Naive thymus-derived CD4-positive, alpha-beta T cell (primary cell): ENCODE measurements at regions not wholly inside any gene's neighbourhood (a gene's known extent, or its start where the extent isn't known, plus 50 kb on each side); places are given as distances from the start of the nearest gene placed in this dataset.

Source experiments
- ATAC-seq: fragments of 150-1000 bp; cut with Tn5 transposase; 2 replicates; pipeline ENCODE4 v1.10.0; 2021; ENCODE audit warnings: mild to moderate bottlenecking, moderate library complexity
- CTCF ChIA-PET: fragments of 350-600 bp; sonication (Branson Sonifier 250); formaldehyde crosslinking; loops from one replicate; lab custom pipeline; 2021; ENCODE audit warnings: antibody characterized with exemption; lab: Charles Lee
- POLR2A ChIA-PET: fragments of 350-600 bp; sonication (Branson Sonifier 250); formaldehyde crosslinking; loops from one replicate; lab custom pipeline; 2021; ENCODE audit warnings: antibody characterized with exemption, inconsistent platforms; lab: Charles Lee
- DNase-seq, 9 donors: peaks; one replicate each; pipeline versions ENCODE4 v3.0.0 to v3.0.0-alpha.2; 2020 to 2022; ENCODE audit warnings: mixed read lengths in 1 of 9
- H3K27ac ChIP-seq: one replicate; pipeline ENCODE4 v1.7.0; 2013; ENCODE audit warnings: mild to moderate bottlenecking, low read depth, low read length, moderate library complexity
- H3K27me3 ChIP-seq, 2 donors: one replicate each; pipeline ENCODE4 v1.7.0; 2013; ENCODE audit warnings: low read length in 2 of 2, mild to moderate bottlenecking in 2 of 2, moderate library complexity in 2 of 2; ENCODE audit not compliant: control insufficient read depth in 2 of 2, insufficient read depth in 2 of 2
- H3K36me3 ChIP-seq, 3 experiments: 1 replicate in 2 of 3; 2 replicates in 1 of 3; pipeline ENCODE4 v1.7.0; 2013; ENCODE audit warnings: low read length in 3 of 3, mild to moderate bottlenecking in 3 of 3, moderate library complexity in 1 of 3; ENCODE audit not compliant: insufficient read depth in 3 of 3, control insufficient read depth in 2 of 3
- H3K4me1 ChIP-seq, 2 donors: one replicate each; pipeline ENCODE4 v1.7.0; 2013; ENCODE audit warnings: low read length in 2 of 2, mild to moderate bottlenecking in 2 of 2, moderate library complexity in 1 of 2; ENCODE audit not compliant: control insufficient read depth in 2 of 2, insufficient read depth in 2 of 2
- H3K4me3 ChIP-seq: 2 replicates; pipeline ENCODE4 v1.7.0; 2013; ENCODE audit warnings: mild to moderate bottlenecking, low read length
- H3K9me3 ChIP-seq, 3 experiments: 1 replicate in 2 of 3; 2 replicates in 1 of 3; pipeline ENCODE4 v1.7.0; 2013; ENCODE audit warnings: low read length in 3 of 3; ENCODE audit not compliant: control insufficient read depth in 2 of 3
- H3K27ac Mint-ChIP-seq, 9 donors: one replicate each; pipeline ENCODE4 v1.8.0; 2020 to 2022; ENCODE audit warnings: mixed read lengths in 9 of 9, mild to moderate bottlenecking in 8 of 9, moderate library complexity in 5 of 9, inconsistent platforms in 2 of 9
- H3K27me3 Mint-ChIP-seq, 5 donors: one replicate each; pipeline ENCODE4 v1.8.0; 2021 to 2022; ENCODE audit warnings: mixed read lengths in 5 of 5, mild to moderate bottlenecking in 1 of 5
- H3K36me3 Mint-ChIP-seq, 5 donors: one replicate each; pipeline ENCODE4 v1.8.0; 2020 to 2022; ENCODE audit warnings: mixed read lengths in 5 of 5, mild to moderate bottlenecking in 3 of 5, inconsistent platforms in 1 of 5
- H3K4me1 Mint-ChIP-seq, 7 donors: one replicate each; pipeline ENCODE4 v1.8.0; 2020 to 2022; ENCODE audit warnings: mixed read lengths in 7 of 7, mild to moderate bottlenecking in 3 of 7, inconsistent platforms in 1 of 7
- H3K4me3 Mint-ChIP-seq, 10 donors: one replicate each; pipeline ENCODE4 v1.8.0; 2020 to 2022; ENCODE audit warnings: mild to moderate bottlenecking in 10 of 10, mixed read lengths in 10 of 10, moderate library complexity in 6 of 10, inconsistent platforms in 2 of 10
- H3K9me3 Mint-ChIP-seq, 11 donors: one replicate each; pipeline ENCODE4 v1.8.0; 2020 to 2022; ENCODE audit warnings: mixed read lengths in 11 of 11, mild to moderate bottlenecking in 4 of 11, inconsistent platforms in 1 of 11, moderate library complexity in 1 of 11
- intact Hi-C, 2 donors: fragments of 100-400 bp; cut with micrococcal nuclease; formaldehyde crosslinking; loops; one replicate each; pipeline ENCODE4 v1.15.1; 2023

DNA sequence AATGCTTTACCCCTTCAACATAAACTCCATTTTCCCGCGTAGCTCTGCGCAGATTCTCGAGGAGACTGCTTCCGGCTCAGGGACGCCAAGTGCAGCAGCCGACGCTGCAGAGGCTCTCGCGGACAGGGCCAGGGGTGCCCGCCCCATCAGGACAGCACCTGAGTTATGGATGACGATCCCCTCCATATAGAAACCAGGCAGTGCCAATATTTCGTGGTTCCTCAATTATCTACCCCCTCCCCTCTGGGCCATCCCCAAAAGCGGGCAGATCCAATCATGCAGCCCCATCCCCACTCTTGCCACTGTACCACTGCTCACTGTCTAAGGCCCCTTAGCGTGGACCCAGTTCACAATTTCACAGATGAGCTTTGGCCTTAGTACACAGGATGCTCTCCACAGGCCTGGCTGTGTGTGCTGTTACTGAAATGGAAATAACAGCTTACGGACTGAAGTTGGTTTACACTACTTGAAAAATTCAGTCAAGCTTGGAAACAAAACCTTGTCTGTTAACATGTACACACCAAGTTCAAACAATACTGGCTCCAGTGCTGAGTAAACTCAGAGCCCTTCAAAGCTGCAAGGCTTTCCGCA is 74.5 kb downstream of the DACT2 start:
- Mint-ChIP-seq H3K4me3 (no peak overlapping the region), H3K9me3 (peaks cover 0 to 7% (median 0%) of the 10 kb centered on the region in 11 donors), H3K36me3 (no peaks in the 10 kb centered on the region), H3K4me1 (peaks cover 0 to 8% (median 0%) of the 10 kb centered on the region in 7 donors), H3K27me3 (peaks cover 0 to 8% (median 0%) of the 10 kb centered on the region in 5 donors), H3K27ac (no peak overlapping the region)
- Histone ChIP-seq H3K36me3 (no peaks in the 10 kb centered on the region), H3K27me3 (no peaks in the 10 kb centered on the region), H3K27ac (no peak overlapping the region), H3K4me3 (no peak overlapping the region), H3K9me3 (no peaks in the 10 kb centered on the region), H3K4me1 (no peaks in the 10 kb centered on the region)
- intact Hi-C loops, result no loop called here
- CTCF ChIA-PET, result no interaction called here
- POLR2A ChIA-PET, result no interaction called here
- DNase-seq, result no peak
- no peak for ATAC-seq

DNA sequence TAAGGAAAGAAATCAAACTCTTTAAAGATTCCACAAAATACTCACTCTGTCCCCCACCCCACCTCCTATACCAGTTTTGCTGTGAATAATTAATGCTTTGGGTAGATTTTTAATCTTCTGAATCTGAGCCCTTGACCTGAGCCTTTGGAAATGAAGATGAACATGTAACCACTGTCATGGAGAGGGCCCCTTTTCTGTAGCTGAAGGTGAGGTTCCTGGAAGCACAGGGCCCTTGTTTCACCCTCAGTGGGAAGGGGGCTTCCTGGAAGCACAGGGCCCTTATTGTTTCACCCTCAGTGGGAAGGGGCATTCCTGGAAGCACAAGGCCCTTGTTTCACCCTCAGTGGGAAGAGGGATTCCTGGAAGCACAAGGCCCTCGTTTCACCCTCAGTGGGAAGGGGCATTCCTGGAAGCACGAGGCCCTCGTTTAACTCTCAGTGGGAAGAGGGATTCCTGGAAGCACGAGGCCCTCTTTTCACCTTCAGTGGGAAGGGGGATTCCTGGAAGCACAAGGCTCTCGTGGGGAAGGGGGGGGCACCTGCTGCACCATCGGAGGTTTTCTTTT is 75.7 kb downstream of the DACT2 start:
- H3K4me1 Mint-ChIP-seq, result peaks cover 0 to 10% (median 0%) of the 10 kb centered on the region in 7 donors
- peak overlapping the region in 1 of 10 donors; percentile 5 for H3K4me3 Mint-ChIP-seq
- DNase-seq (no peak), ATAC-seq (no peak)
- peaks cover 0 to 12% (median 3%) of the 10 kb centered on the region in 5 donors for H3K27me3 Mint-ChIP-seq
- Histone ChIP-seq H3K9me3 (no peaks in the 10 kb centered on the region), H3K36me3 (no peaks in the 10 kb centered on the region), H3K27ac (no peak overlapping the region), H3K4me3 (no peak overlapping the region), H3K27me3 (no peaks in the 10 kb centered on the region), H3K4me1 (no peaks in the 10 kb centered on the region)
- intact Hi-C loops, result no loop called here
- no peak overlapping the region for H3K27ac Mint-ChIP-seq
- CTCF ChIA-PET, result no interaction called here
- H3K9me3 Mint-ChIP-seq, result peaks cover 0 to 7% (median 0%) of the 10 kb centered on the region in 11 donors
- POLR2A ChIA-PET, result no interaction called here
- H3K36me3 Mint-ChIP-seq, result no peaks in the 10 kb centered on the region

DNA sequence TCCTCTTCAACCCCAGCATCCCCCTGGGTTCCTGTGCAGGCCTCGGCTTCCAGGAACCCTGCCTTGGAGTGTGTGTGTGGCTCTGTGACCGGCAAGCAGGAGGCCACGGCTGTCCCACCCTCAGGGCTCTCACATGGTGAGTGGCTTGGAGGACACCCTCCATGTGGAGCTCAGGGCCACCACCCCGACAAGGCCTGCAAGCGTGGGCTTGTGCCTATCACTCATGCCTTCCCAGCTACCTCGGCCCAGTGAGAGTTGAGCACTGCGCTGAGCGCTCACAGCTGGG is 76.7 kb downstream of the DACT2 start:
- DNase-seq, result no peak
- H3K27ac Mint-ChIP-seq, result no peak overlapping the region

DNA sequence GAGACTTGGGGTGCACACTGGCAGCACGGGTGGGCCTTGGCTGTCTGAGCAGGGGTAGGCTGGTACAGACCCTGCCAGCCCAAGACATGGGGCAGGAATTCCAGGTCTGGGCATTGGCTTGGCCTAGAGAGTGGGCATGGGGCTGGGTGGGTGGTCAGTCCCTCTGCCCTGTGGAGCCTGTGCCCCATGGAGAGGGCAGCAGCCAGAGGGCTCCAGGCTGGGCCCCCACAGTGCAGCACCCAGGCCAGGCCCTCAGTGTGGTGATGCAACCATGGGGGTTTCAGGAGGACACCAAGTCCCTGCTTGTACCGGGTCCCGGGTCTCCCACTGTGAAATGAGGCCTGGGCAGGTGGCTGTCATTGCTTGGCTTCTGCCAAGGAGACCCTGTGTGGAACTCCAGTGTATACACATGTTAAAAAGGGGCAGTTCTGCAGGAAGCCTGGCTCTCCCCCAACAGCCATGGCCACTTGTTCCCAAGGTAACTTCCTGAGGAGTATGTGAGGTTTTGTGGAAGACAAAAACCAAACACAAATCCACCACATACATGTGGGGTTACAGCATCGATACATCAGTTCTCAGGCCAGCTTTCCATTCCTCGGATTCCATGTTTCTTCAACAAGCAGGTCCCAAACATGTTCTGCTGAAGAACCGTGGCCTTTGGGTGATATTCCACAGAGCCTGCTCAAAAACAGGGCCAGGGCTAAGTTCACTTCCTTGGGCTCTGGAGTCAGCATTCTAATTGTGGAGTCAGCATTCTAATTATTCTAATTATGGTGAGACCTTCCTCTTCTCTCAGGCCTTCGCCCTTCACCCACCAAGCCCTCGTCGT is 77.3 kb downstream of the DACT2 start:
- Mint-ChIP-seq H3K36me3 (no peaks in the 10 kb centered on the region), H3K4me1 (peaks cover 0 to 10% (median 0%) of the 10 kb centered on the region in 7 donors), H3K4me3 (no peak overlapping the region), H3K27ac (no peak overlapping the region), H3K9me3 (peaks cover 0 to 7% (median 0%) of the 10 kb centered on the region in 11 donors), H3K27me3 (peaks cover 0 to 9% (median 5%) of the 10 kb centered on the region in 5 donors)
- no peaks in the 10 kb centered on the region for H3K4me1 ChIP-seq
- H3K27ac ChIP-seq, result no peak overlapping the region
- POLR2A ChIA-PET, result no interaction called here
- intact Hi-C loops, result no loop called here
- ATAC-seq (no peak), DNase-seq (no peak)
- CTCF ChIA-PET, result no interaction called here
- H3K27me3 ChIP-seq, result no peaks in the 10 kb centered on the region
- no peaks in the 10 kb centered on the region for H3K9me3 ChIP-seq
- no peaks in the 10 kb centered on the region for H3K36me3 ChIP-seq
- no peak overlapping the region for H3K4me3 ChIP-seq

More for the DNA sequence above, 76.7 kb downstream of the DACT2 start:
- ATAC-seq, result no peak
- Histone ChIP-seq H3K4me3 (no peak overlapping the region), H3K9me3 (no peaks in the 10 kb centered on the region), H3K27me3 (no peaks in the 10 kb centered on the region), H3K27ac (no peak overlapping the region), H3K4me1 (no peaks in the 10 kb centered on the region), H3K36me3 (no peaks in the 10 kb centered on the region)
- peaks cover 0 to 10% (median 0%) of the 10 kb centered on the region in 7 donors for H3K4me1 Mint-ChIP-seq
- H3K36me3 Mint-ChIP-seq, result no peaks in the 10 kb centered on the region
- peaks cover 0 to 9% (median 5%) of the 10 kb centered on the region in 5 donors for H3K27me3 Mint-ChIP-seq
- no peak overlapping the region for H3K4me3 Mint-ChIP-seq
- ChIA-PET POLR2A (no interaction called here), CTCF (no interaction called here)
- intact Hi-C loops, result no loop called here
- peaks cover 0 to 7% (median 0%) of the 10 kb centered on the region in 11 donors for H3K9me3 Mint-ChIP-seq

DNA sequence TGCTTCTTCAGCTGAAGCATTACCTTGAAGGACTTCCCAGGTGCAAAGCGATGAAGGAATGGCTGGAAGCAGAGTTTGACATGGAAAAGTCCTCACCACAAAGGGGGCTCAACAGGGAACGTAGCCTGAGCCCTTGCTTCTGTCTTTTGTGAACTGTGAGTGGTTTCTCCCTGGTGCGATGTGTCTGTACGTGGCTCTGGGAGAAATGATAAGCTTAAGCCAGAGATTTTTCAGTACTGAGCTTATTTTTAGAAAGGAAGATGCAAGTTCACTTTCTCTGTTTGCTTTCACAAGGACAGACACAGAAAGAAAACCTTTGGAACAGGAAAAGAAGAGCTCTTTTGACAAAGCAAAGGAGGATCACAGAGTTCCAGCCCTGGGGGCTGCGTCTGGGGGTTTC is 79.4 kb downstream of the DACT2 start:
- peaks cover 0 to 9% (median 5%) of the 10 kb centered on the region in 5 donors for H3K27me3 Mint-ChIP-seq
- no peaks in the 10 kb centered on the region for H3K9me3 ChIP-seq

DNA sequence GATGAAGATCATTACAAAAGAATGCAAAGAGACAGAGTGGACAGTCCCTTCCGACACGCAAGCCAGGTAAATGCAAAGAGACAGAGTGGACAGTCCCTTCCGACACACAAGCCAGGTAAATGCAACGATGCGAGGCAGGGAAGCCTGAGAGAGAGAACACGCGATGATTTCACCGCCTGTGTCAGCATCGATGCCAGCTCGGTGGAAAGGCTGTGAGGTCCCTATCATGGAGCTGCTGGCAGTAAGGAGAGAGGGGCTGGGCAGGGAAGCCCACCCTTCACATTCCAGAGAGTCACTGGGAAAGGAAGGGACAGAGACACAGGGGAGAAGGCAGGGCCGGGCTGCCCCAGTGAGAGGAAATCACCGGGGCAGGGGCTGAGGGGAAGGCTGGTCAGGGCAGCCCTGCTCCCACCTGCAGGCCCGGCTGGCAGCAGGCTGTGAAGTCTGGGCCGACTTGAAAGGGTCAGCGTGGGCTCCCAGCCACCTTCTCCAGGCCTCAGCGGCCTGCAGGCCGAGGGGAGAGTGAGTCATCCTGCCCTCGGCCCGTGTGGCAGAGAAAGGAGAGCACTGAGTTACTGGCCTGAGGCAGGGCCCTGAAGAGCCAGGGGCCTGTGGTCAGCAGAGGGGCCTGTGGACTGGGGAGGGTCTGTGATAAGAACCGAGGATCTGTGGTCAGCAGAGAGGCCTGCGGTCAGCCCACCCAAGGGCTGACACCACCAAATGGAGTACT is 80.4 kb downstream of the DACT2 start:
- Mint-ChIP-seq H3K36me3 (no peaks in the 10 kb centered on the region), H3K4me3 (no peak overlapping the region), H3K27me3 (peaks cover 0 to 9% (median 5%) of the 10 kb centered on the region in 5 donors), H3K27ac (no peak overlapping the region), H3K4me1 (peaks cover 0 to 10% (median 0%) of the 10 kb centered on the region in 7 donors), H3K9me3 (peaks cover 0 to 7% (median 0%) of the 10 kb centered on the region in 11 donors)
- intact Hi-C loops, result no loop called here
- DNase-seq (no peak), ATAC-seq (peak; percentile 8)
- H3K4me1 ChIP-seq, result no peaks in the 10 kb centered on the region
- ChIA-PET CTCF (no interaction called here), POLR2A (no interaction called here)
- H3K36me3 ChIP-seq, result no peaks in the 10 kb centered on the region
- H3K9me3 ChIP-seq, result no peaks in the 10 kb centered on the region
- no peak overlapping the region for H3K27ac ChIP-seq
- no peaks in the 10 kb centered on the region for H3K27me3 ChIP-seq
- no peak overlapping the region for H3K4me3 ChIP-seq

More for the DNA sequence above, 79.4 kb downstream of the DACT2 start:
- Histone ChIP-seq H3K36me3 (no peaks in the 10 kb centered on the region), H3K4me1 (no peaks in the 10 kb centered on the region), H3K27me3 (no peaks in the 10 kb centered on the region), H3K4me3 (no peak overlapping the region), H3K27ac (no peak overlapping the region)
- Mint-ChIP-seq H3K36me3 (no peaks in the 10 kb centered on the region), H3K4me3 (no peak overlapping the region), H3K9me3 (peaks cover 0 to 7% (median 0%) of the 10 kb centered on the region in 11 donors), H3K4me1 (peaks cover 0 to 10% (median 0%) of the 10 kb centered on the region in 7 donors), H3K27ac (peak overlapping the region in 1 of 9 donors; percentile 16)
- POLR2A ChIA-PET, result no interaction called here
- CTCF ChIA-PET, result interaction anchor here (0.9 kb wide), 1 partner anchor 1390 kb away, joined by 3 read pairs; no protein-coding TSS in a partner anchor
- intact Hi-C loops, result no loop called here
- ATAC-seq (no peak), DNase-seq (no peak)
